ENCODE measurements at regions not wholly inside any gene's neighbourhood (a gene's known extent, or its start where the extent isn't known, plus 50 kb on each side); places are given as distances from the start of the nearest gene placed in this dataset.

GRCh38 chr14:51576879-51577278 lies 74.8 kb upstream of the FRMD6 start:
- H3K36me3 ChIP-seq (ENCODE audit: control insufficient read depth, insufficient read depth, low read length) = no peaks in the 10 kb centered on the region
- no peak overlapping the region for H3K4me3 ChIP-seq (ENCODE audit: low read depth, low read length)
- no peak overlapping the region for H3K27ac ChIP-seq (ENCODE audit: low read depth, low read length)
- H3K9ac ChIP-seq (ENCODE audit: low read length) = no peak overlapping the region
- no peaks in the 10 kb centered on the region for H3K9me3 ChIP-seq (ENCODE audit: control insufficient read depth, insufficient read depth, low read depth, low read length)
- no peaks in the 10 kb centered on the region for H3K27me3 ChIP-seq (ENCODE audit: control insufficient read depth, insufficient read depth, low read length)
- H3K4me1 ChIP-seq (ENCODE audit: control insufficient read depth, insufficient read depth, low read length) = peaks cover 14% of the 10 kb centered on the region; the same call in 1 of the 2 replicates

DNA sequence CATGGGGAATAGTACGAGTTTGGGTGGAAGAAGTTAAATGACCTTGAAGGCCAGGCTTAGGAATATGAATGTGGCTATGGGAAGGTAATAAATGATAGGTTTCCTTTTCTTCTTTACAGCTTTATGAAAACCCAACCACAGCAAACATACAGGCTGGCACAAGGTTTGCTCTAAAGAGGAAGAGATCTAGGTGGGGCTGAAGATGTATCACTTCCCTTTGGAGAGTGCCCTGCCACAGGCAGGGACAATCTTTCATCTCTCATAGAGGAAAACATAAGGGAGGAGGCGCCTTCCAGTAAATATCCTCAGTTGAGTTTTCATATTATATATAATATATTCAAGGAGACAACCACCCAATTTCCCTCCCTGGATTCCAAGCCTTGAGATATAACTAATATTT lies 72.9 kb upstream of the FRMD6 start:
- peaks cover 14% of the 10 kb centered on the region; the same call in 1 of the 2 replicates for H3K4me1 ChIP-seq (ENCODE audit: control insufficient read depth, insufficient read depth, low read length)
- no peaks in the 10 kb centered on the region for H3K36me3 ChIP-seq (ENCODE audit: control insufficient read depth, insufficient read depth, low read length)
- H3K27ac ChIP-seq (ENCODE audit: low read depth, low read length) = no peak overlapping the region
- no peaks in the 10 kb centered on the region for H3K9me3 ChIP-seq (ENCODE audit: control insufficient read depth, insufficient read depth, low read depth, low read length)
- H3K27me3 ChIP-seq (ENCODE audit: control insufficient read depth, insufficient read depth, low read length) = no peaks in the 10 kb centered on the region
- H3K9ac ChIP-seq (ENCODE audit: low read length) = no peak overlapping the region
- H3K4me3 ChIP-seq (ENCODE audit: low read depth, low read length) = no peak overlapping the region

DNA sequence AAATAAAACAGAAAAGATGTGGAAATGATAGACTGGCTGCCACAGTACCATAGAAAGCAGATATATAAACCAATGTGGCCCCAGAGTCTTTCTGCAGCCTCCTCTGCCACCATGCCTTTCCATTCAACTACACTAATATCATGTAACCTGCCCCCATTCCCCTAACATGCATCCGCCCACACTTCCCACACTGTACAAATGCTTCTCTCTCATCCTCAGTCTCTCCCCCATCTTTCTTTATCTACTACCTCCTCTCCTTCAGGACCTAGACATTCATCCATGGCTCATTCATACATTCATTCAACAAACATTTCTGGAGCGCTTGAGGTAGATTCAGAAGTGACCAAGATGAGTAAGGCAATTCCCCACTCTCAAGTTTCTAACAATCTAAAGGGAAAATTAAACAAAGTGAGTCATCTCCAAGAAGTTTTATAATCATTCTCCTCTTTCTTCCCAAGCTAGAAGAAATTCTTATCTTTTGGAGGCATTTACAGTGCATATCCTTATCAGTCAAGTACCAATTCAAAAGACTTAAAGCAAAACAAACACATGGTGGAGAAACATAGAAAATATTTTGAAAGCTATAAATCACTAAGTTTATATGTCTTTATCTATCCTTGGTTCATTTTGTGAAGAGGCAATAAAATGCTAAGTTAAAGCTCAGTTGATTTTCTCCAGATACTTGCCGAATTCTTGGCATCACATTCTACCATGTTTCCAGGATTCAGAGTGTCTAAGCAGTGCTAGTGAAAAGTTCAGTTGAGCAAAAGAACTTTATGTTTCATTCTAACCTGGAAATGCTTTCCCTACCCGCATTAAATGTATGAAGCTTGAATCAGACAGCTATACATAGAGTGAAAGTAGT lies 70.5 kb upstream of the FRMD6 start:
- Histone ChIP-seq H3K9me3 (ENCODE audit: control insufficient read depth, insufficient read depth, low read depth, low read length) (no peaks in the 10 kb centered on the region), H3K36me3 (ENCODE audit: control insufficient read depth, insufficient read depth, low read length) (no peaks in the 10 kb centered on the region), H3K4me1 (ENCODE audit: control insufficient read depth, insufficient read depth, low read length) (peaks cover 9% of the 10 kb centered on the region), H3K27ac (ENCODE audit: low read depth, low read length) (no peak overlapping the region), H3K4me3 (ENCODE audit: low read depth, low read length) (no peak overlapping the region), H3K27me3 (ENCODE audit: control insufficient read depth, insufficient read depth, low read length) (no peaks in the 10 kb centered on the region), H3K9ac (ENCODE audit: low read length) (no peak overlapping the region)

DNA sequence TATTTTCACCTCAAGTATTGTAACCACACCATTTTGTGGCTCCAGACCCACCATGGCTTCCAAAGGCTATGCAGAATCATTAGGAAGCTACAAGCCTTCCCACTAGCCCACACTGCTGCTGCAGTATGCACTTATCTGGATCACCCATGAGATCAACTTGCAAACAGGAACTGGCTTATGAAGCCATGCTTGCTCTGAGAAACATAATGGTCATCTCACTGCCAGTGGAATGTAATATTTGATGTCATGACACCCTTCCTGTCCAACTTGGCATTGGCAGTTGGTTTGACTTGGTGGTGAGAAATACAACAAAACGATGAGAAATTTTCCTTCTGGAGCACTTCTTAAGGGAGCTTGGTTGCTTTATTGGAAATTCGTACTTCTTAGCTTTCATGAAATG lies 69.3 kb upstream of the FRMD6 start:
- Histone ChIP-seq H3K27ac (ENCODE audit: low read depth, low read length) (no peak overlapping the region), H3K4me3 (ENCODE audit: low read depth, low read length) (no peak overlapping the region), H3K9me3 (ENCODE audit: control insufficient read depth, insufficient read depth, low read depth, low read length) (no peaks in the 10 kb centered on the region), H3K4me1 (ENCODE audit: control insufficient read depth, insufficient read depth, low read length) (peaks cover 5% of the 10 kb centered on the region), H3K9ac (ENCODE audit: low read length) (no peak overlapping the region), H3K36me3 (ENCODE audit: control insufficient read depth, insufficient read depth, low read length) (no peaks in the 10 kb centered on the region), H3K27me3 (ENCODE audit: control insufficient read depth, insufficient read depth, low read length) (no peaks in the 10 kb centered on the region)

DNA sequence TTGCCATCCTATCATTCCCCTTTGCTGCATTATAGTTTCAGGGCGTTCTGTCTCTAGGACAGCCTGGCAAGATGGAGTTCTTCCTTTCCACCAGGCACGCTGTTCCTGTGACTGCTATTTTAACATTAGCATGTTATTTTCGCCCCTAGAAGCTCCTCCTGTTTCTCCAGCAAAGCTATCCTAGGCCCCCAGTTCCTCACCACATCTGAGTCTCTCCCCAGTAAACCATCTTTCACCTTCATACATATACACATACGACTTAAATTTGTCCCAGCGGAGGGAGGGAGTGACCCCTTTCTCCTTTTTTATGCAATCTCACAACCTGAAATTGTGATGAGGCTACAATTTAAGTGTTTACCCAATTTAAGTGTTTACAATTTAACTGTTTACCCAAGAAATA lies 66.7 kb upstream of the FRMD6 start:
- Histone ChIP-seq H3K27ac (ENCODE audit: low read depth, low read length) (no peak overlapping the region), H3K9me3 (ENCODE audit: control insufficient read depth, insufficient read depth, low read depth, low read length) (no peaks in the 10 kb centered on the region), H3K9ac (ENCODE audit: low read length) (no peak overlapping the region), H3K4me3 (ENCODE audit: low read depth, low read length) (no peak overlapping the region), H3K27me3 (ENCODE audit: control insufficient read depth, insufficient read depth, low read length) (no peaks in the 10 kb centered on the region), H3K4me1 (ENCODE audit: control insufficient read depth, insufficient read depth, low read length) (peaks cover 5% of the 10 kb centered on the region), H3K36me3 (ENCODE audit: control insufficient read depth, insufficient read depth, low read length) (no peaks in the 10 kb centered on the region)

DNA sequence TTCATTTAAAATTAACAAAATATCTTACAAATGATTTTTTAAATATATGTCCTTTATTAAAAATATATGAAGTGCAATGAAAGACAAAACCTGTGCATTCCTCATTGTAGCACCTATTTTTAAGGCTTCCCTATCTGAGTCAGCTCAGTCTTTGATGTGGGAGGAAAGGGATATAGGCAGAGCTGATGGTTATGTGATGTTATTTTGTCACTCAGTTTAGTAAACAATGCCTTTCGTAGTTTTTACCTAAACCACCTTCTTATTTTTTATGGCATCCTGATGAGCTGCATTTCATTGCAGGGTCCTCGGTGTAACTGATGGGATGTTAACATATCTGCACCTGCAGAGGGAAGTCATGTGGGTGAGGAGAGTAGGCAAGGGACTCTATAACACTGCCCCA lies 58.9 kb upstream of the FRMD6 start:
- Histone ChIP-seq H3K36me3 (ENCODE audit: control insufficient read depth, insufficient read depth, low read length) (no peaks in the 10 kb centered on the region), H3K4me3 (ENCODE audit: low read depth, low read length) (no peak overlapping the region), H3K4me1 (ENCODE audit: control insufficient read depth, insufficient read depth, low read length) (no peaks in the 10 kb centered on the region), H3K9me3 (ENCODE audit: control insufficient read depth, insufficient read depth, low read depth, low read length) (no peaks in the 10 kb centered on the region), H3K9ac (ENCODE audit: low read length) (no peak overlapping the region), H3K27me3 (ENCODE audit: control insufficient read depth, insufficient read depth, low read length) (no peaks in the 10 kb centered on the region), H3K27ac (ENCODE audit: low read depth, low read length) (no peak overlapping the region)

DNA sequence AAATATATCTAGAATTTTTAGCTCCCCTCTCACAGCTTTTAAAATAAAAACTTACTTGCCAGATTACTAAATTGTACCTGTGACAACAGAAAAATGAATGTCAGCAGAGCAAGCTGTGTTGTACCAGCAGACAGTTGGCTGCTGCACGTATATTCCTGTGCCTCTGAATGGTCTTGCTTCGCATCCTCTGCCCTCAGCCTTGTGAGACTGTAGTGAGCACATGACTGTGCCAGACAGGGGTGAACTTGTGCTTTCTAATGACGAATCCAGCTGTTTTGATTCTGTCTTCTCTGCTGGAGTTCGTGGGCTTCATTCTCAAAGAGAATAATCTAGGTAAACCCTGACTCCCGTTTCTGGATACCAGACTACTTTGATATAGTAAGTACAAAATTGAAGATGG lies 58.3 kb upstream of the FRMD6 start:
- Histone ChIP-seq H3K9me3 (ENCODE audit: control insufficient read depth, insufficient read depth, low read depth, low read length) (no peaks in the 10 kb centered on the region), H3K27me3 (ENCODE audit: control insufficient read depth, insufficient read depth, low read length) (no peaks in the 10 kb centered on the region), H3K4me1 (ENCODE audit: control insufficient read depth, insufficient read depth, low read length) (no peaks in the 10 kb centered on the region), H3K4me3 (ENCODE audit: low read depth, low read length) (no peak overlapping the region), H3K36me3 (ENCODE audit: control insufficient read depth, insufficient read depth, low read length) (no peaks in the 10 kb centered on the region), H3K9ac (ENCODE audit: low read length) (no peak overlapping the region), H3K27ac (ENCODE audit: low read depth, low read length) (no peak overlapping the region)

DNA sequence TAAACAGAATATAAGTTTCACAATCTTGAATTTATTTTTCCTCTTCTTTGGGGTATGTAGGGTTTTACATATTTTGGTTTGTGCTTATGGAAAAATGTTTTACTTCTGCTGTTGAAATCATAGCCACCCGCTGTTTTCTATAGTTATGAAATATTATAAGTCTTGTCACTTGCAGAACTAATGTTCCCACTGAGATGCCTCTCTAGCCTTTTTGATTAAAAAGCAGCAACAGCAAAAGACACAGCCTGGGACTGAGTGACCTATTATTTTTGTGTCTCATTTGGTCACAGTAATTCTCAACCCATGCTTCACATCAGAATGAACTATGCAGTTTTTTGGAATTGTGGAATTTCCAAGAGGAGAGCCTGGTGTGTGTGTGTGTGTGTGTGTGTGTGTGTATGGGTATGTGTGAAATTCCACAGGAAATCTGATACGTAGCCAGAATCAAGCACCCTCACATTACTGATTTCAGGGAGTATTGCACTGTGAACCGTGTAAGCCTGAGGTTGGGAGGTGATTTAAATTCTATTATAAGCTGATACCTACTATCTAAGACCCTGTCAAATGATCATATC lies 55.7 kb upstream of the FRMD6 start:
- no peak overlapping the region for H3K4me3 ChIP-seq (ENCODE audit: low read depth, low read length)
- H3K27ac ChIP-seq (ENCODE audit: low read depth, low read length) = no peak overlapping the region
- no peaks in the 10 kb centered on the region for H3K36me3 ChIP-seq (ENCODE audit: control insufficient read depth, insufficient read depth, low read length)

DNA sequence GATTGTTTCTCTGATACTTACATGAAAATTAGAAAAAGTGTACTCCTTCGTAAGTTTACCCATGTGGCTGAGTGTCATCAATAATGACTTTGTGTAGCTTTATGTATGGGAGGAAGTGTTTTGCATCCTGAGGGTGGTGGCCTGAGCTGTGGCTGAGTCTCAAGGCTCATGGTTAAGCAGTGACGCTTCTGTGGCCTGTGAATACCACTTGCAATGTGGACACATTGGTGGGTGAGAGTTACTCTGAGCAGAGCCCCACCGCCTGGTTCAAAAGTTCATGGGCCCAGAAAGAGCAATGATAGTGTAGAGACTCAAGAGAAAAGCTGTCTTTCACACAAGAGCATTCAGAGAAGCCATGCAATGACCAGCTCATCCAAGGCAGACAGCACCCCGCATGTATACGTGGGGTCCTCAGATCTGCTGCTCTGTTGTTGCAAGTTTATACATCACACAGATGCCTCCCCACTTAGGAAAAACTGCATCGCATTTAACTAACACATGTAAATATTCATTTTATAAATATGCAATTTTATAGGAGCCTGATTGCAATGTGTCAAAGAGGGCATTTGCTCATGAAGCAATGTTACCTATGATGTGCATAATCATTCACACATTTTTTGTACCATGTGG lies 55.1 kb upstream of the FRMD6 start:
- Histone ChIP-seq H3K36me3 (ENCODE audit: control insufficient read depth, insufficient read depth, low read length) (no peaks in the 10 kb centered on the region), H3K9ac (ENCODE audit: low read length) (no peak overlapping the region), H3K9me3 (ENCODE audit: control insufficient read depth, insufficient read depth, low read depth, low read length) (no peaks in the 10 kb centered on the region), H3K4me1 (ENCODE audit: control insufficient read depth, insufficient read depth, low read length) (peaks cover 21% of the 10 kb centered on the region), H3K27ac (ENCODE audit: low read depth, low read length) (no peak overlapping the region), H3K4me3 (ENCODE audit: low read depth, low read length) (no peak overlapping the region), H3K27me3 (ENCODE audit: control insufficient read depth, insufficient read depth, low read length) (no peaks in the 10 kb centered on the region)

More for the DNA sequence above, 55.7 kb upstream of the FRMD6 start:
- H3K9me3 ChIP-seq (ENCODE audit: control insufficient read depth, insufficient read depth, low read depth, low read length) = no peaks in the 10 kb centered on the region
- no peaks in the 10 kb centered on the region for H3K27me3 ChIP-seq (ENCODE audit: control insufficient read depth, insufficient read depth, low read length)
- no peak overlapping the region for H3K9ac ChIP-seq (ENCODE audit: low read length)
- peaks cover 18% of the 10 kb centered on the region for H3K4me1 ChIP-seq (ENCODE audit: control insufficient read depth, insufficient read depth, low read length)

- Histone ChIP-seq H3K27ac (ENCODE audit: low read depth, low read length) (no peak overlapping the region), H3K9me3 (ENCODE audit: control insufficient read depth, insufficient read depth, low read depth, low read length) (no peaks in the 10 kb centered on the region), H3K36me3 (ENCODE audit: control insufficient read depth, insufficient read depth, low read length) (no peaks in the 10 kb centered on the region), H3K27me3 (ENCODE audit: control insufficient read depth, insufficient read depth, low read length) (no peaks in the 10 kb centered on the region), H3K9ac (ENCODE audit: low read length) (no peak overlapping the region), H3K4me1 (ENCODE audit: control insufficient read depth, insufficient read depth, low read length) (peaks cover 21% of the 10 kb centered on the region), H3K4me3 (ENCODE audit: low read depth, low read length) (no peak overlapping the region)
Measured at GRCh38 chr14:51597261-51598001, 54.3 kb upstream of the FRMD6 start.

Data from HUES6 (cell line).